ENCODE measurements at regions not wholly inside any gene's neighbourhood (a gene's known extent, or its start where the extent isn't known, plus 50 kb on each side); places are given as distances from the start of the nearest gene placed in this dataset.

- DNase-seq = no peak
- no peak for TF ChIP-seq POLR2A (IDR thresholded peaks at IDR 0.05)
- no peak for TF ChIP-seq CTCF (IDR thresholded peaks at IDR 0.05)
- Histone ChIP-seq H3K27me3 (no peaks in the 10 kb centered on the region), H3K4me1 (no peaks in the 10 kb centered on the region), H3K4me3 (no peak overlapping the region), H3K36me3 (no peaks in the 10 kb centered on the region), H3K9me3 (no peaks in the 10 kb centered on the region), H3K27ac (no peak overlapping the region)
Measured at GRCh38 chr3:31417486-31417885, 115.2 kb upstream of the STT3B start.

- H3K4me3 ChIP-seq = no peak overlapping the region
- H3K27me3 ChIP-seq = no peaks in the 10 kb centered on the region
- TF ChIP-seq POLR2A (IDR thresholded peaks at IDR 0.05) (no peak), CTCF (IDR thresholded peaks at IDR 0.05) (no peak)
- DNase-seq = no peak
- H3K36me3 ChIP-seq = no peaks in the 10 kb centered on the region
- H3K4me1 ChIP-seq = no peaks in the 10 kb centered on the region
- no peak overlapping the region for H3K27ac ChIP-seq
- no peaks in the 10 kb centered on the region for H3K9me3 ChIP-seq
Measured at GRCh38 chr3:31420311-31420710, 112.4 kb upstream of the STT3B start.

GRCh38 chr3:31421314-31422048, 111.2 kb upstream of the STT3B start:
- Histone ChIP-seq H3K4me1 (no peaks in the 10 kb centered on the region), H3K36me3 (no peaks in the 10 kb centered on the region), H3K4me3 (no peak overlapping the region), H3K27me3 (no peaks in the 10 kb centered on the region), H3K27ac (no peak overlapping the region), H3K9me3 (no peaks in the 10 kb centered on the region)
- DNase-seq = no peak
- no peak for TF ChIP-seq POLR2A (IDR thresholded peaks at IDR 0.05)
- no peak for TF ChIP-seq CTCF (IDR thresholded peaks at IDR 0.05)

DNA sequence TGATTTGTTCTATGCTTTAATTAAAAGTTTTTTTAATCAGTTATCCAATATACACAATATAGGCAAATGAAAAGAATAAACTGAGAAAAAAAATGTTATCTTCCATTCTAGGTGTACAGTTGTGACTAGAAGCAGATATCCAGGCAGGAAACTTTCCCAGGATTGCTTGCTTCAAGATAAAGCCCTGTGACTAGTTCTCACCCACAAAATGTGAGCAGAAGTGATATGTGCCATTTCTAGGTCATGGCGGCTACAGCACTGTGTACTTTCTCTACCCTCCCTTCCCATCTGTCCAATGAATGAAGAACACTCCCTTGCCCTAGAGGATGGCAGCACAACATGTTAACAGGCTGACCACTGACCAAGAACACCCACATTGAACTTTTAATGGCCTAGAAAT, 110.5 kb upstream of the STT3B start:
- TF ChIP-seq CTCF (IDR thresholded peaks at IDR 0.05) (no peak), POLR2A (IDR thresholded peaks at IDR 0.05) (no peak)
- H3K27me3 ChIP-seq = no peaks in the 10 kb centered on the region
- no peak for DNase-seq
- H3K4me1 ChIP-seq = no peaks in the 10 kb centered on the region
- no peaks in the 10 kb centered on the region for H3K9me3 ChIP-seq
- no peaks in the 10 kb centered on the region for H3K36me3 ChIP-seq
- no peak overlapping the region for H3K4me3 ChIP-seq
- no peak overlapping the region for H3K27ac ChIP-seq

- H3K9me3 ChIP-seq = no peaks in the 10 kb centered on the region
- no peaks in the 10 kb centered on the region for H3K27me3 ChIP-seq
- TF ChIP-seq CTCF (IDR thresholded peaks at IDR 0.05) (no peak), POLR2A (IDR thresholded peaks at IDR 0.05) (no peak)
- no peaks in the 10 kb centered on the region for H3K36me3 ChIP-seq
- no peaks in the 10 kb centered on the region for H3K4me1 ChIP-seq
- no peak for DNase-seq
- H3K27ac ChIP-seq = no peak overlapping the region
- H3K4me3 ChIP-seq = no peak overlapping the region
Measured at GRCh38 chr3:31423482-31423881, 109.2 kb upstream of the STT3B start.

DNA sequence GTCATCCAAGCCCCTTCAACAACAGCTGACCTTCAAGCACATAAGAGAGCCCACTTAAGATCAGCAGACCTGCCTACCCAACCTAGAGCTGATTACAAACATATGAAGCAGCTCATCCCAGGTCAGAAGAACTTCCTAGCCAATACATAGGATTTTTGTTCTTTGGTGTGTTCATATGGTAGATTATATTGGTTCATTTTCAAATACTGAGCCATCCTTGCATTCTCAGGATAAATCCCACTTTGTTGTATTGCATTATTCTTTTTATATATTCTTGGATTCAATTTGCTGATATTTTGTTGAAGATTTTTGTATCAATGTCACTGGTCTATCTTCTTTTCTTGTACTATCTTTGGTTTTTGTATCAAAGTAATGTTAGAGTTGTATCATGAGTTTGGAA, 107.3 kb upstream of the STT3B start:
- no peak overlapping the region for H3K4me3 ChIP-seq
- no peaks in the 10 kb centered on the region for H3K27me3 ChIP-seq
- H3K9me3 ChIP-seq = no peaks in the 10 kb centered on the region
- no peak for DNase-seq
- TF ChIP-seq CTCF (IDR thresholded peaks at IDR 0.05) (no peak), POLR2A (IDR thresholded peaks at IDR 0.05) (no peak)
- H3K36me3 ChIP-seq = no peaks in the 10 kb centered on the region
- H3K4me1 ChIP-seq = no peaks in the 10 kb centered on the region
- H3K27ac ChIP-seq = no peak overlapping the region

Data from Peyer's patch (tissue), 4 donors.